ENCODE measurements at regions not wholly inside any gene's neighbourhood (a gene's known extent, or its start where the extent isn't known, plus 50 kb on each side); places are given as distances from the start of the nearest gene placed in this dataset.

DNA sequence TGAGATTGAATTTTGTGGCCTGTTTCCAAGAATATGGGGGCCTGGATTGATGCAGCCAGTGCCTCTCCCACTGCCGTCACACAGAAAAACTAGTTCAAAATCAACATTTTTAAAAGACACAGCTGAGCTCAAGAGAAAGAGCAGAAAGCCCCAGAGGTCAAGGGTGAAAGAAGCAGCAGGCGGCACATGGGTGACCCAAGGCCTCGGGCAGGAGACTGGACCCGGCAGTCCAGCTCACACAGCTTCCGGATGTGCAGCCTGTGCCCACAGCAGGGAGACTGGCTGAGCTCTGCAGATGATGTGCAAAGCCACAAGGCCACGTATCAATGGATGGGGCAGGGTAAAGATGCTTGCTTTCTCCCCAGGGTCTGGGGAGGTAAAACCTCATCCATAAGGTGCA is 50.4 kb upstream of the RNF32 start:
- TF ChIP-seq TAF1 (IDR thresholded peaks at IDR 0.05; ENCODE audit: low read depth) = no peak
- TF ChIP-seq USF1 (IDR thresholded peaks at IDR 0.05) = no peak
- TF ChIP-seq YY1 (IDR thresholded peaks at IDR 0.05; ENCODE audit: low read depth) = no peak
- TF ChIP-seq, protein P1, sequence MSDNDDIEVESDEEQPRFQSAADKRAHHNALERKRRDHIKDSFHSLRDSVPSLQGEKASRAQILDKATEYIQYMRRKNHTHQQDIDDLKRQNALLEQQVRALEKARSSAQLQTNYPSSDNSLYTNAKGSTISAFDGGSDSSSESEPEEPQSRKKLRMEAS (IDR thresholded peaks at IDR 0.05) = no peak
- TF ChIP-seq TCF12 (IDR thresholded peaks at IDR 0.05; ENCODE audit: low read depth) = no peak
- TF ChIP-seq ZBTB7A (IDR thresholded peaks at IDR 0.05; ENCODE audit: low read depth) = no peak
- no peak for TF ChIP-seq CEBPB (IDR thresholded peaks at IDR 0.05)
- no peak for TF ChIP-seq EGR1 (IDR thresholded peaks at IDR 0.05)
- TF ChIP-seq CREB1 (IDR thresholded peaks at IDR 0.05; ENCODE audit: low read depth) = no peak
- no peak for TF ChIP-seq EP300 (IDR thresholded peaks at IDR 0.05; ENCODE audit: borderline replicate concordance)

DNA sequence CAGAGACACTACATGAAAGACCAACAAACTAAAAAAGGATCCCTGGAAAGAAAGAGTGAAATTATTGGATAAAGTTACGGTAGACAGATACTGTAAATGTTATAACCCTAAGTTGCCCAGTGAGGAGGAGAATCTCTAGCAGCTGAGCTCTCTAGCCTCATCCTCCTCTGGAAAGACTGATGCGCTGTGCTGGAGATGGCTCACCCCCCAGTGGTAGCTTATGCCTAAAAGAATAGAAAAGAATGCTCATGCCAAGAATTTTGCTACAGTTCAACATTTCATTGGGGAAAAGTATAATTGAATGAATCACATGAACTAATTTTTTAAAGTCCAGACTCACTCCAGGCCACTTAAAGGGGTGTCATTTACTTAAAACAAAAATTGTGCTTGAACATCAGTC is 50.8 kb upstream of the RNF32 start:
- TF ChIP-seq YY1 (IDR thresholded peaks at IDR 0.05; ENCODE audit: low read depth) (no peak), FOXM1 (IDR thresholded peaks at IDR 0.05; ENCODE audit: borderline replicate concordance, low read depth) (no peak), ZBTB7A (IDR thresholded peaks at IDR 0.05; ENCODE audit: low read depth) (no peak), NFIC (IDR thresholded peaks at IDR 0.05) (no peak), EP300 (IDR thresholded peaks at IDR 0.05; ENCODE audit: borderline replicate concordance) (no peak), USF1 (IDR thresholded peaks at IDR 0.05) (no peak), TCF12 (IDR thresholded peaks at IDR 0.05; ENCODE audit: low read depth) (no peak), CEBPB (IDR thresholded peaks at IDR 0.05) (no peak), EGR1 (IDR thresholded peaks at IDR 0.05) (no peak), RAD21 (IDR thresholded peaks at IDR 0.05; ENCODE audit: low read depth) (no peak), TEAD4 (IDR thresholded peaks at IDR 0.05) (no peak), TAF1 (IDR thresholded peaks at IDR 0.05; ENCODE audit: low read depth) (no peak)
- TF ChIP-seq, protein P1 (IDR thresholded peaks at IDR 0.05) = no peak
- TF ChIP-seq, protein P2, sequence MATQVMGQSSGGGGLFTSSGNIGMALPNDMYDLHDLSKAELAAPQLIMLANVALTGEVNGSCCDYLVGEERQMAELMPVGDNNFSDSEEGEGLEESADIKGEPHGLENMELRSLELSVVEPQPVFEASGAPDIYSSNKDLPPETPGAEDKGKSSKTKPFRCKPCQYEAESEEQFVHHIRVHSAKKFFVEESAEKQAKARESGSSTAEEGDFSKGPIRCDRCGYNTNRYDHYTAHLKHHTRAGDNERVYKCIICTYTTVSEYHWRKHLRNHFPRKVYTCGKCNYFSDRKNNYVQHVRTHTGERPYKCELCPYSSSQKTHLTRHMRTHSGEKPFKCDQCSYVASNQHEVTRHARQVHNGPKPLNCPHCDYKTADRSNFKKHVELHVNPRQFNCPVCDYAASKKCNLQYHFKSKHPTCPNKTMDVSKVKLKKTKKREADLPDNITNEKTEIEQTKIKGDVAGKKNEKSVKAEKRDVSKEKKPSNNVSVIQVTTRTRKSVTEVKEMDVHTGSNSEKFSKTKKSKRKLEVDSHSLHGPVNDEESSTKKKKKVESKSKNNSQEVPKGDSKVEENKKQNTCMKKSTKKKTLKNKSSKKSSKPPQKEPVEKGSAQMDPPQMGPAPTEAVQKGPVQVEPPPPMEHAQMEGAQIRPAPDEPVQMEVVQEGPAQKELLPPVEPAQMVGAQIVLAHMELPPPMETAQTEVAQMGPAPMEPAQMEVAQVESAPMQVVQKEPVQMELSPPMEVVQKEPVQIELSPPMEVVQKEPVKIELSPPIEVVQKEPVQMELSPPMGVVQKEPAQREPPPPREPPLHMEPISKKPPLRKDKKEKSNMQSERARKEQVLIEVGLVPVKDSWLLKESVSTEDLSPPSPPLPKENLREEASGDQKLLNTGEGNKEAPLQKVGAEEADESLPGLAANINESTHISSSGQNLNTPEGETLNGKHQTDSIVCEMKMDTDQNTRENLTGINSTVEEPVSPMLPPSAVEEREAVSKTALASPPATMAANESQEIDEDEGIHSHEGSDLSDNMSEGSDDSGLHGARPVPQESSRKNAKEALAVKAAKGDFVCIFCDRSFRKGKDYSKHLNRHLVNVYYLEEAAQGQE (IDR thresholded peaks at IDR 0.05; ENCODE audit: low read depth) = no peak

DNA sequence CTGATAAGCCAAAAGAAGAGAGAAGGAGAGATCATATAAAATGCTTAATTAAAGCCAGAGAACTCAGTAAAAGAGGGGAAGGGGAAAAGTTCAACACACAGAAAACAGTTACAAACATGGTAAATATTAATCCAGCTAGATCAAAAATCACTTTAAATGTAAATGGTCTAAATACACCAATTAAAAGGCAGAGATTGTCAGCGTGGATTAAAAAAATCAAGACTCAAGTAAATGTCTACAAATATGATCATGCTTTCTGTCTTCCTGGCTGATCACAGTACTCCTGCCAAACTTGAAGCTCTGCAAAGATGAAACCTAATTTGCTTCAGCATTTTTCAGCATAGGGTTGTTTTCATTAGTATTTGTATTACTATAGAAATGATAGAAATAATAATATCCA is 54.6 kb upstream of the RNF32 start:
- TF ChIP-seq FOXM1 (IDR thresholded peaks at IDR 0.05; ENCODE audit: borderline replicate concordance, low read depth) = no peak
- no peak for TF ChIP-seq NFIC (IDR thresholded peaks at IDR 0.05)
- TF ChIP-seq, protein P2 (IDR thresholded peaks at IDR 0.05; ENCODE audit: low read depth) = no peak
- no peak for TF ChIP-seq TEAD4 (IDR thresholded peaks at IDR 0.05)
- TF ChIP-seq EP300 (IDR thresholded peaks at IDR 0.05; ENCODE audit: borderline replicate concordance) = no peak
- no peak for TF ChIP-seq ZBTB7A (IDR thresholded peaks at IDR 0.05; ENCODE audit: low read depth)
- no peak for TF ChIP-seq CREB1 (IDR thresholded peaks at IDR 0.05; ENCODE audit: low read depth)
- TF ChIP-seq CEBPB (IDR thresholded peaks at IDR 0.05) = no peak
- TF ChIP-seq, protein P1 (IDR thresholded peaks at IDR 0.05) = no peak

DNA sequence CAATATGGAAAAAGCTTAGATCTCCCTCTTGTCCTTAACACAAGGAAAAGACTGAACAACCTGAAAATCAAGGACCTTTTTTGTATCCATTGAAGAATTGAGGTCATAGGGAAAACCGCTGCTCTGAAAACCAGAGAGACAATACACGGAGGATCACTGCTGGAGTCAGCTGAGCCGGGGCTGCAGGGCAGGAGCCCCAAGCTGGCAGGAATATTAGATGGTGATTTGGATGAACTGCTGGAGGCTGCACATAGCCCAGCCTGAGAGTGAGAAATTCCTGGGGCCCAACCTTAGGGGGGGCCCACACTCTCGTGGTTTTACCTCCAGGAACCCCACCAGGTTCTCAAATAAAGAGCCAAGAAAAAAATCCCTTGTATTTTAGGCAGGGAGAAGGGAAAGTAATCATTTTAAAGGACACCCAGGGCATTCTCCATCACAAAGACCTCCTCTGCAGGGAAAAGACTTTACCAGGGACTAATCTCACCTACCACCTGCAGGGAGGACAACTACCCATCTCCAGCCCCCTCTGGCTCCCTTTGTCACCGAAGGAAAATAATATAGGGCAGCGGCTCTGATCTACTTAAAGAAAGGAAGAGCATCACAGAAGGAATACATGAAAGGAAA is 55.4 kb upstream of the RNF32 start:
- no peak for TF ChIP-seq TAF1 (IDR thresholded peaks at IDR 0.05; ENCODE audit: low read depth)
- no peak for TF ChIP-seq EP300 (IDR thresholded peaks at IDR 0.05; ENCODE audit: borderline replicate concordance)
- no peak for TF ChIP-seq RAD21 (IDR thresholded peaks at IDR 0.05; ENCODE audit: low read depth)
- no peak for TF ChIP-seq FOXM1 (IDR thresholded peaks at IDR 0.05; ENCODE audit: borderline replicate concordance, low read depth)
- TF ChIP-seq ZBTB7A (IDR thresholded peaks at IDR 0.05; ENCODE audit: low read depth) = no peak
- no peak for TF ChIP-seq USF1 (IDR thresholded peaks at IDR 0.05)
- no peak for TF ChIP-seq YY1 (IDR thresholded peaks at IDR 0.05; ENCODE audit: low read depth)
- TF ChIP-seq TEAD4 (IDR thresholded peaks at IDR 0.05) = no peak
- TF ChIP-seq CEBPB (IDR thresholded peaks at IDR 0.05) = no peak
- no peak for TF ChIP-seq TCF12 (IDR thresholded peaks at IDR 0.05; ENCODE audit: low read depth)
- TF ChIP-seq CREB1 (IDR thresholded peaks at IDR 0.05; ENCODE audit: low read depth) = no peak
- no peak for TF ChIP-seq EGR1 (IDR thresholded peaks at IDR 0.05)
- TF ChIP-seq, protein P2 (IDR thresholded peaks at IDR 0.05; ENCODE audit: low read depth) = no peak
- no peak for TF ChIP-seq NFIC (IDR thresholded peaks at IDR 0.05)
- TF ChIP-seq, protein P1 (IDR thresholded peaks at IDR 0.05) = no peak

Data from Ishikawa (cell line).